ENCODE measurements at regions not wholly inside any gene's neighbourhood (a gene's known extent, or its start where the extent isn't known, plus 50 kb on each side); places are given as distances from the start of the nearest gene placed in this dataset.
"Not testable (repeated sequence)": the region's sequence is repeated elsewhere in the genome, so short reads cannot be mapped to it uniquely, and the experiment has no call there.

- Mint-ChIP-seq H3K4me3 (no peak overlapping the region), H3K36me3 (ENCODE audit: low read depth) (no peaks in the 10 kb centered on the region), H3K27ac (peak overlapping the region; percentile 77), H3K9me3 (peaks cover 10% of the 10 kb centered on the region), H3K4me1 (ENCODE audit: low read depth) (peaks cover 14% of the 10 kb centered on the region), H3K27me3 (no peaks in the 10 kb centered on the region)
- intact Hi-C loops (cut with micrococcal nuclease): no loop called here
- CTCF ChIA-PET: no interaction called here
- TF ChIP-seq CTCF (IDR thresholded peaks at IDR 0.05): no peak
- DNase-seq (no peak), ATAC-seq (peak; percentile 97)
- POLR2A ChIA-PET: interaction anchor here (1.3 kb wide), 1 partner anchor 93 kb away, joined by 5 read pairs; no protein-coding TSS in a partner anchor
Measured at GRCh38 chr10:9175200-9175599, 1120.7 kb downstream of the GATA3 start.

GRCh38 chr10:9183197-9183880 is 1128.9 kb downstream of the GATA3 start:
- CTCF ChIA-PET; H3K9me3 Mint-ChIP-seq; H3K27me3 Mint-ChIP-seq; ATAC-seq; POLR2A ChIA-PET; H3K4me1 Mint-ChIP-seq (ENCODE audit: low read depth); H3K27ac Mint-ChIP-seq; DNase-seq; H3K36me3 Mint-ChIP-seq (ENCODE audit: low read depth); intact Hi-C loops (cut with micrococcal nuclease); H3K4me3 Mint-ChIP-seq: not testable (repeated sequence)

GRCh38 chr10:9188022-9188810 is 1133.7 kb downstream of the GATA3 start:
- POLR2A ChIA-PET: no interaction called here
- H3K4me1 Mint-ChIP-seq (ENCODE audit: low read depth): peaks cover 13% of the 10 kb centered on the region
- H3K9me3 Mint-ChIP-seq: no peaks in the 10 kb centered on the region
- intact Hi-C loops (cut with micrococcal nuclease): no loop called here
- ATAC-seq: no peak
- CTCF ChIA-PET: no interaction called here
- no peak for TF ChIP-seq CTCF (IDR thresholded peaks at IDR 0.05)
- no peaks in the 10 kb centered on the region for H3K36me3 Mint-ChIP-seq (ENCODE audit: low read depth)
- no peak for DNase-seq
- H3K27me3 Mint-ChIP-seq: no peaks in the 10 kb centered on the region
- H3K27ac Mint-ChIP-seq: no peak overlapping the region
- no peak overlapping the region for H3K4me3 Mint-ChIP-seq

- Mint-ChIP-seq H3K4me3 (no peak overlapping the region), H3K27me3 (no peaks in the 10 kb centered on the region), H3K9me3 (no peaks in the 10 kb centered on the region), H3K4me1 (ENCODE audit: low read depth) (peaks cover 13% of the 10 kb centered on the region), H3K36me3 (ENCODE audit: low read depth) (no peaks in the 10 kb centered on the region), H3K27ac (no peak overlapping the region)
- POLR2A ChIA-PET: no interaction called here
- intact Hi-C loops (cut with micrococcal nuclease): no loop called here
- TF ChIP-seq CTCF (IDR thresholded peaks at IDR 0.05): no peak
- no peak for DNase-seq
- CTCF ChIA-PET: interaction anchor here (1.1 to 1.6 kb wide), 2 partner anchors 9 to 19 kb away, joined by 3 to 6 read pairs; no protein-coding TSS in a partner anchor
- ATAC-seq: no peak
Measured at GRCh38 chr10:9189448-9189847, 1135.0 kb downstream of the GATA3 start.

GRCh38 chr10:9193120-9193519 is 1138.6 kb downstream of the GATA3 start:
- intact Hi-C loops (cut with micrococcal nuclease): no loop called here
- Mint-ChIP-seq H3K27ac (no peak overlapping the region), H3K4me3 (no peak overlapping the region), H3K27me3 (peaks cover 1% of the 10 kb centered on the region), H3K9me3 (no peaks in the 10 kb centered on the region), H3K36me3 (ENCODE audit: low read depth) (no peaks in the 10 kb centered on the region), H3K4me1 (ENCODE audit: low read depth) (peaks cover 13% of the 10 kb centered on the region)
- TF ChIP-seq CTCF (IDR thresholded peaks at IDR 0.05): no peak
- DNase-seq (no peak), ATAC-seq (no peak)
- POLR2A ChIA-PET: no interaction called here
- CTCF ChIA-PET: no interaction called here

Measured in activated CD8-positive, alpha-beta T cell treated with anti-CD3 and anti-CD28 coated beads for 36 hours (primary cell).